GM12878 (cell line): ENCODE measurements at regions not wholly inside any gene's neighbourhood (a gene's known extent, or its start where the extent isn't known, plus 50 kb on each side); places are given as distances from the start of the nearest gene placed in this dataset.

Source experiments
- ATAC-seq: fragments of 200-7000 bp; cut with Tn5 transposase; 3 replicates; pipeline ENCODE4 v1.9.1; 2020; ENCODE audit warnings: mild to moderate bottlenecking, moderate library complexity
- BruUV-seq: library from RNA; stranded (reverse); fragments of 400-500 nt; replicated peaks from 2 replicates; lab custom pipeline; 2021; lab: Mats Ljungman, UMichigan
- CTCF ChIA-PET: fragments of 300-600 bp; sonication (Branson Sonifier 250); formaldehyde crosslinking; extraction: SDS; loops from one replicate; lab custom pipeline; 2021; ENCODE audit warnings: inconsistent platforms; lab: Yijun Ruan, JAX
- POLR2A ChIA-PET: fragments of 350-600 bp; formaldehyde crosslinking; extraction: SDS; loops from one replicate; lab custom pipeline; 2021; ENCODE audit warnings: inconsistent platforms; lab: Charles Lee
- RAD21 ChIA-PET: fragments of 300-600 bp; sonication (Branson Sonifier 250); formaldehyde crosslinking; loops from one replicate; lab custom pipeline; 2023; ENCODE audit warnings: antibody characterized with exemption; ENCODE audit not compliant: unreplicated experiment; lab: Charles Lee
- SMC1A ChIA-PET: fragments of 300-600 bp; sonication (Branson Sonifier 250); formaldehyde crosslinking; loops from one replicate; lab custom pipeline; 2023; ENCODE audit not compliant: unreplicated experiment, uncharacterized antibody; lab: Charles Lee
- DNase-seq: peaks from one replicate; pipeline ENCODE4 v3.0.0-alpha.2; 2011; ENCODE audit warnings: low read depth, low spot score
- FAIRE-seq: peaks from 3 replicates; lab custom pipeline; 2011; peaks lifted over from hg19 to GRCh38; lab: Jason Lieb, UNC
- H2AFZ ChIP-seq: 2 replicates; pipeline ENCODE4 v1.6.0; 2011; ENCODE audit warnings: low read depth, low read length, control low read depth; ENCODE audit not compliant: control insufficient read depth
- H3K27ac ChIP-seq: 2 replicates; pipeline ENCODE4 v1.5.1; 2011; ENCODE audit warnings: control low read depth; ENCODE audit not compliant: control insufficient read depth, insufficient read depth
- H3K27me3 ChIP-seq, 2 experiments: replicated peaks in 1 of 2; 2 replicates each; pipeline versions ENCODE4 v1.6.0 to v1.6.1; 2011; ENCODE audit warnings: low read length in 1 of 2; ENCODE audit not compliant: control insufficient read depth in 2 of 2, insufficient read depth in 2 of 2
- H3K36me3 ChIP-seq, 2 experiments: 2 replicates each; pipeline ENCODE4 v1.5.1; 2011; ENCODE audit warnings: low read length in 1 of 2; ENCODE audit not compliant: control insufficient read depth in 2 of 2, insufficient read depth in 2 of 2
- H3K4me1 ChIP-seq: 2 replicates; pipeline ENCODE4 v1.6.1; 2011; ENCODE audit warnings: mild to moderate bottlenecking, low read length, moderate library complexity, mixed read lengths; ENCODE audit not compliant: control insufficient read depth, insufficient read depth
- H3K4me2 ChIP-seq: 2 replicates; pipeline ENCODE4 v1.6.0; 2011; ENCODE audit warnings: control low read depth; ENCODE audit not compliant: control insufficient read depth, insufficient read depth
- H3K4me3 ChIP-seq: fragments of 200-600 bp; sonication (generic); 2 replicates; pipeline ENCODE4 v1.5.1; 2016
- H3K79me2 ChIP-seq: 2 replicates; pipeline ENCODE4 v1.6.0; 2011; ENCODE audit warnings: low read length; ENCODE audit not compliant: control insufficient read depth, insufficient read depth
- H3K9ac ChIP-seq: 2 replicates; pipeline ENCODE4 v1.8.0; 2011; ENCODE audit warnings: low read length, control low read depth, mixed read lengths; ENCODE audit not compliant: control insufficient read depth, insufficient read depth
- H3K9me3 ChIP-seq: replicated peaks from 3 replicates; pipeline ENCODE4 v1.5.1; 2011; ENCODE audit warnings: mild to moderate bottlenecking, low read length; ENCODE audit not compliant: control insufficient read depth, insufficient read depth
- H4K20me1 ChIP-seq: 2 replicates; pipeline ENCODE4 v1.6.0; 2011; ENCODE audit not compliant: control insufficient read depth, insufficient read depth
- BMI1 ChIP-seq: fragments of 450-650 bp; IDR thresholded peaks from 2 replicates; pipeline ENCODE4 v1.6.1; 2016; ENCODE audit warnings: mild to moderate bottlenecking, moderate library complexity, borderline replicate concordance
- CHD4 ChIP-seq: fragments of 200-600 bp; sonication (generic); IDR thresholded peaks from 2 replicates; pipeline ENCODE4 v1.6.1; 2016; ENCODE audit warnings: mild to moderate bottlenecking
- CREM ChIP-seq: IDR thresholded peaks from 2 replicates; pipeline ENCODE4 v1.6.1; 2014; ENCODE audit warnings: antibody characterized with exemption, low read depth
- JUNB ChIP-seq: IDR thresholded peaks from 2 replicates; pipeline ENCODE4 v1.6.1; 2016; ENCODE audit warnings: antibody characterized with exemption, mild to moderate bottlenecking
- MEF2A ChIP-seq: IDR thresholded peaks from 2 replicates; pipeline ENCODE4 v1.6.1; 2011; ENCODE audit warnings: low read depth, mild to moderate bottlenecking, low read length, moderate library complexity; ENCODE audit not compliant: insufficient read depth
- RELB ChIP-seq: fragments of 450-650 bp; IDR thresholded peaks from 2 replicates; pipeline ENCODE4 v1.6.1; 2017; ENCODE audit warnings: low read depth, mild to moderate bottlenecking, moderate library complexity
- SMAD1 ChIP-seq: fragments of 450-650 bp; IDR thresholded peaks from 2 replicates; pipeline ENCODE4 v1.6.1; 2018; ENCODE audit warnings: mild to moderate bottlenecking, low read depth; ENCODE audit not compliant: partially characterized antibody
- SRF ChIP-seq, 2 experiments: IDR thresholded peaks; 2 replicates each; pipeline ENCODE4 v1.6.1; 2011; ENCODE audit warnings: low read depth in 2 of 2, low read length in 2 of 2, mild to moderate bottlenecking in 1 of 2, moderate library complexity in 1 of 2
- USF1 ChIP-seq: IDR thresholded peaks from 2 replicates; pipeline ENCODE4 v1.6.1; 2011; ENCODE audit warnings: borderline replicate concordance, low read depth, mild to moderate bottlenecking, moderate library complexity, mixed read lengths, low read length; ENCODE audit not compliant: insufficient read depth; ENCODE audit errors: extremely low read length
- ZBTB40 ChIP-seq: fragments of 450-650 bp; IDR thresholded peaks from 2 replicates; pipeline ENCODE4 v1.6.1; 2016; ENCODE audit warnings: mild to moderate bottlenecking, moderate library complexity, borderline replicate concordance
- in situ Hi-C: fragments of 300-500 bp; cut with MboI; formaldehyde crosslinking; loops from 9 replicates; pipeline ENCODE4 v1.14.3; 2018; ENCODE audit warnings: mixed read lengths
- intact Hi-C: fragments of 100-400 bp; cut with micrococcal nuclease; formaldehyde crosslinking; loops from one replicate; pipeline ENCODE4 v1.14.2; 2022; ENCODE audit not compliant: unreplicated experiment
- TF ChIP-seq, protein P1 (sequence below): fragments of 450-650 bp; IDR thresholded peaks from 2 replicates; pipeline ENCODE4 v1.6.1; 2016; ENCODE audit warnings: mild to moderate bottlenecking

- FAIRE-seq (no peak), ATAC-seq (no peak), DNase-seq (no peak)
- H3K79me2 ChIP-seq = no peaks in the 10 kb centered on the region
- H3K27ac ChIP-seq = no peak overlapping the region
- H3K9ac ChIP-seq = no peak overlapping the region
- RAD21 ChIA-PET = no interaction called here
- H3K4me3 ChIP-seq = no peak overlapping the region
- no peaks in the 10 kb centered on the region for H3K4me1 ChIP-seq
- no peaks in the 10 kb centered on the region for H3K27me3 ChIP-seq
- POLR2A ChIA-PET = interaction anchor here (0.6 kb wide), 1 partner anchor 164 kb away, joined by 3 read pairs; no protein-coding TSS in a partner anchor
- no peak overlapping the region for H3K4me2 ChIP-seq
- CTCF ChIA-PET = no interaction called here
- H2AFZ ChIP-seq = no peak overlapping the region
- TF ChIP-seq BMI1 (no peak), CHD4 (no peak), JUNB (no peak), SRF (IDR thresholded peaks at IDR 0.05; ENCODE audit: low read depth in 2 of 2, low read length in 2 of 2) (no peak), USF1 (no peak), CREM (no peak), RELB (no peak), SMAD1 (no peak), ZBTB40 (no peak), MEF2A (no peak)
- TF ChIP-seq, protein P1, sequence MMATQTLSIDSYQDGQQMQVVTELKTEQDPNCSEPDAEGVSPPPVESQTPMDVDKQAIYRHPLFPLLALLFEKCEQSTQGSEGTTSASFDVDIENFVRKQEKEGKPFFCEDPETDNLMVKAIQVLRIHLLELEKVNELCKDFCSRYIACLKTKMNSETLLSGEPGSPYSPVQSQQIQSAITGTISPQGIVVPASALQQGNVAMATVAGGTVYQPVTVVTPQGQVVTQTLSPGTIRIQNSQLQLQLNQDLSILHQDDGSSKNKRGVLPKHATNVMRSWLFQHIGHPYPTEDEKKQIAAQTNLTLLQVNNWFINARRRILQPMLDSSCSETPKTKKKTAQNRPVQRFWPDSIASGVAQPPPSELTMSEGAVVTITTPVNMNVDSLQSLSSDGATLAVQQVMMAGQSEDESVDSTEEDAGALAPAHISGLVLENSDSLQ = no peak
- no peaks in the 10 kb centered on the region for H3K36me3 ChIP-seq
- in situ Hi-C loops (no loop called here), intact Hi-C loops (no loop called here)
- no TSS peak for BruUV-seq
- H3K9me3 ChIP-seq = no peaks in the 10 kb centered on the region
- no peaks in the 10 kb centered on the region for H4K20me1 ChIP-seq
- SMC1A ChIA-PET = no interaction called here
Measured at GRCh38 chr17:13426991-13427390, 174.7 kb downstream of the HS3ST3A1 start.
